Fibroblast of skin of left quadriceps (primary cell): ENCODE measurements at regions not wholly inside any gene's neighbourhood (a gene's known extent, or its start where the extent isn't known, plus 50 kb on each side); places are given as distances from the start of the nearest gene placed in this dataset.
"Not testable (repeated sequence)": the region's sequence is repeated elsewhere in the genome, so short reads cannot be mapped to it uniquely, and the experiment has no call there.

ENCODE experiments used
- DNase-seq, 2 experiments: peaks; one replicate each; pipeline ENCODE4 v3.0.0-alpha.2; 2013; ENCODE audit warnings: low read depth in 2 of 2

DNA sequence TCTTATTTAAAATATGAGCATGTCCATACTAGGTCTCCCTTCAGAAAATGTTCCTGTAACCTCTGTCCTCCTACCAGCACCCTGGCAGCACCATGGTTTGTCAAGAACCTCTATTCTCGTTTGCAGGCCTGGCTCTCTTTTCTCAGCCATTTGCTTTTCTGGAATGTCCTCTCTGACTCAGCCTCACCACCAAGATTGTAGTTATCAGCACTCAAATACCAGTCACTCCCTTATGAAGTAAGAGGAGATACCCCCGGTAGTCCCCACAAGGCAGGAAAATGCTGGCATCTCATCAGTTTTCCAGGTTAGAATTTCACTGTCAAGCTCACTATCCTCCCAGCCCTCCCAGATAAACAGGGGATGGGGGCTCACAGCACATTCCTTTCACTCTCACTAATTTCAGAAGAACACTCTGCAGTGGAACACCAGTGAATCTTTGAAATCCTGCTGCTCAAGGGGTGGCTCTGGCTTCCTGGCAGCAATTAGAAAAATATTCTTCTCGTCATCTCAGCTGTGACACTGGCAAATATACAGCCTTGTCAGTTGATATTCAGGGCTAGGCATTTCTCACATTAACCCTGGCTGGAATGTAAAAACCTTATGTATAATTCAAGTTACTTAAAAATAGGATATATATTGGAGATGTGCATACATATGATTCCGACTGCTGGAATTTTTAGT is 129.2 kb downstream of the TBX18 start:
- no peak for DNase-seq

DNA sequence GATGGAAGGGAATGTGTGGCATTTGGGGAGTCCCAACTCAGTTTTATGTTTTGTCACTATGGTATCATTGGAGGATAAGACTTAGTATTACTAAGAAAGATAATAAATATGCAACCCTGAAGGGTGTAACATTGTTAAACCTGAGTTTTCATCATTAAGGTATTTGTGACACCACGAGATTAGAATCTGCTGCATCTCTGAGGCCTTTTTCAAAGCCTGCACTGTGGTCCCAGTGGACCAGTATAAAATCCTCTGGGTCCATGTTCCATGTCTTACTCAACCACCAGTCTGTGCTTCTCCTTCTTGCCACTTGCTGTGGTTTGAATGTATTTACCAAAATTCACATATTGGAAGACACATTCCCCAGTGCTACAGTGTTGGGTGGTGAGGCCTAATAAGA is 130.6 kb downstream of the TBX18 start:
- DNase-seq: no peak

DNA sequence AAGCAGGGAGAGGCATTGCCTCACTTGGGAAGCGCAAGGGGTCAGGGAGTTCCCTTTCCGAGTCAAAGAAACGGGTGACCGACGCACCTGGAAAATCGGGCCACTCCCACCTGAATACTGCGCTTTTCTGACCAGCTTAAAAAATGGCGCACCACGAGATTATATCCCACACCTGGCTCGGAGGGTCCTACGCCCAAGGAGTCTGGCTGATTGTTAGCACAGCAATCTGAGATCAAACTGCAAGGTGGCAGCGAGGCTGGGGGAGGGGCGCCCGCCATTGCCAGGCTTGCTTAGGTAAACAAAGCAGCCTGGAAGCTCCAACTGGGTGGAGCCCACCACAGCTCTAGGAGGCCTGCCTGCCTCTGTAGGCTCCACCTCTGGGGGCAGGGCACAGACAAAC is 137.9 kb downstream of the TBX18 start:
- not testable (repeated sequence) for DNase-seq

DNA sequence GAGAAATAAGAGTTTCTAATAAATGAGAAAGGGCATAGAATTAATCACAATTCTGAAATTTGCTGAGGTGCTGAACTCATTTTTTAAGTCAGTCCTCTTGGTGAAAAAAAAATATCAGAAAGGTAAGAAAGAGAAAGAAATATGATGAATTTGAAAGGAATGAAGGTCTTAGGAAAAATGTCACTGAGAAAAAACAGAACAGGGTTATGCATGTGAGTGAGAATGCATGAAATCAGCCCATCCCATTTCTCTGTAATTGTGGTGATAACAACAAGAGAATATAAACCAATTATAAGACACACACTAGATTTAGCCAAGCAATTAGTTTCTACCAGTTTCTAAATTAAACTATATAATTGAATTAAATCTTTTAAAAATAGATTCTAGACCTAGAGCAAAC is 138.9 kb downstream of the TBX18 start:
- DNase-seq: no peak

DNA sequence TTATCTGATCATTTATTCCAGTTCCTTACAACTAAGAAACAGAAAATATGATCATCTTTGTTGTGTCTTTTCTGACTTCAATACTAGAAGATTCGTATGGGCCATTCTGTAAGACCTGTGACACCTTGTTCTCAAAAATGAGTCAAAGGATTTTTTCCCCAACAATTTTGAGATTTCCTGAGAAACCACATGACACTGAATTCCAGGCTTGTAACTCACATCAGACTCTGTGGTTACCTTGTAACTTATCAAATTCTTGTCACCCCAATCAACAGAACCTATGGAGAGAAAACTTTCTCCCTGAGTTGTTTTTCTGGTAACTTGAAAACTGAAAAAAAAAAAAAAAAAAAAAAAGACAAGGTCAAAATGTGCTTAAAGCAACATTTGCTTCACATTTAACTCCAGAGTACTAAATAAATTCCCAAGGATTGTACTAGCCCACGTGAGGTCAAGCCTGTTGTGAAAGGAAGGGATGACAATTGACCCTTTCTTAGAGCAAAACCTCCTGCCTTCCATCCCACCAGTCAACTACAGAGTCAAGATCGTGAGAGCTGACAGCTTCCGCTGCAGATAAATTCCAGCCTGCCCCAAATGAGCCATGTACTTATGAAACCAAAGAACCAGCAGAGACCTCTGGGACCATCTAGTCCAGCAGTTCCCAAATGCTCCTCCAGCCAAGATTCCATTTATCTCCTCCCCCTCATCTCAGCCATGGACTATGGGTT is 140.3 kb downstream of the TBX18 start:
- DNase-seq: peak; percentile 79 to 82

DNA sequence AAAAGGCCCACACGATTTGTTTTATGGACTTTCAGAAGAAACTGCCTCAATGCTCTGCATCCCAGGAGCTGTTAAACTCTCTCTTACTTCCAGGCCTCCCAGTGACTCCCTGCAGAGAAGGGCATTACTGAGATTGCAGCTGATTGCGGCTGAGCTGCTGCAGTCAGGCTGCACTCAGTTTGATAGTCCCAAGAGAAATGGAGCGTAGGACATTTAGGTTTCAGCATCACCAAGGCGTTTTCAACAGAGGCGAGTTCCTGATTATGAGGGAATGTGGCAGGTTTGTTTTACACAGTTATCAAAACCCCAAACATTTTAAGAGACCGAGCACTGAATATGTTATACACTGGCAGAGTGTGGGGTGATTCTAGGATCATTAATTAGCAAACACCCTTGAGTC is 145.6 kb downstream of the TBX18 start:
- DNase-seq: no peak

DNA sequence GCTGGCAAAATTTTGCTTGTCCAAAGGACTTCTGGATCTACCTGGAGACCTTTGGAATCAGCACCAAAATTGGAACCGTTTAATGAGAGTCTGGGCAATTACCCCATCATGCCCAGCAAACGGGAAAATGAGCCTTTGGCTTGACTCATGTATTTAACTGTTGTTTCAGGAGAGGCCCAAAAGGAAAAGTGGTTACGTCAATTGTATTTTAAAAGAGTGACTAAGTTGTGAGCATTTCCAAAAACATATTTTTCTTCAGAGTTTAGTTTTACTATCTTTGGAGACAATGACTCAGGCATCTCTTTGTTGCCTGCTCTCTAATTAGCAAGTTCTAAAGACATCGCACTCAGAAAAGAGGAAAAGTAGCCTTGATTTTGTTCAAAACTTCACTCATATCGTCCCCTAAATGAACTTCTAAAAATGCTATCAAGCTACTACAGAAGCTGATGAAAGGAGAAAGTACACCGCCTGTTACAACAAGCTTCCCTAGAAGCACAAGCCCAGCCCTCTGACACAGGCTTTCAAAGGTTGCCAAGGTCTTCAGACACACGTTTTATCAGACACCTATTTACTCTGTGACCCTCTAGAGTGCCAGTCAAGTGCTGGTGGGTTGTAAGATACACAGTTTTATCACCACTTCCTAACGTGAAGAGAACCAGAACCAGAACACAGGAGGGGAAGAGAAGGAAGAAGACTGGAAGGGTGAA is 146.2 kb downstream of the TBX18 start:
- DNase-seq: peak; percentile 83 to 84

DNA sequence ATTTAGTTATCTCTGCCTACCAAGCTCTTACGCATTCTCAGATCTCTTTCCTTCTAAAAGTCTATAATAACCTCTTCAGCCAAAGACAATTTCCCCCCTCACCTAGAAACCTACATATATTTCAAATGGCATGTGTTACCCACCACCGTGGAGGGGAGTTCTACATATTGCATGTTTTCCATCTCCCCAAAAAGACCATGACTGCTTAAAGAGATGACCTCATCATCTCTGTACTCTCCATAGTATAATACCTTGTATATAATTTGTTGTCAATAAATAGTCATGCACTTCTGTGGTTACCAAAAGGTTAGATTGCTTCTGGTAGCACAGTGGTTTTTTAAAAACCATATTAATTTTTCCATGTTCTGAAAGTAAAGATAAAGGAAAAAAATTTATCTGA is 148.4 kb downstream of the TBX18 start:
- no peak for DNase-seq

DNA sequence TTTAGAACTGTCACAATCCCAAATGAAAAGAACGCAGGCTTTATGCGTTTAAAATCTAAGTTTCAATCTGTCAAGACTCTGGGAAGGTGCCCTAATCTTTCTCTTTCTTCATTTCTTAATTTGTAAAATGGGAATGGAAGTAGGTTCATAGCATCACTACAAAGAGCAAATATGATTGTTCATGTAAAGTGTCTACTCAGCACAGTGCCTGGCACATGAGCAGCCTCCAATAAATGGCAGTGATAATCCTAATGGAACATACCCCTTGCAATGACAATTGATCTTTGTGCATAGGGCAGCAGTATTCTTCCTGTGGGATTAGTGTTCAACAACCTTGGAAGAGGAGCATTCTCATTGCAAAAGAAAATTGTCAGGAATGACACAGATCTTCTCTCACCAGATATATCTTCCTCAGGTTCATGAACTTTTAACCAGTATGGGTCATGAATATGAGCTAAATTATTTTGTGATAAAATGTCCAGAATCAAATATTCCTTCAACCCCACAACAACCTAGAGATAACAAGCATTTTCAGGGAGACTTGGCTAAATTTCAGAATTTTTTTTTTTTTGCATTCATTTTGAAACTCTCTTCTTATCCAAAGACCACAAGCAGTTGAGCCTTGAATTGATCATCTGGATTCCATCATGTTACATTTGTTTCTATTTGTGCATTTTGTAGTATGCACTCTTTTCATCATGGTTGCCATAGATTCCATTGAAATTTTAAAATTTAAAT is 149.1 kb downstream of the TBX18 start:
- no peak for DNase-seq

DNA sequence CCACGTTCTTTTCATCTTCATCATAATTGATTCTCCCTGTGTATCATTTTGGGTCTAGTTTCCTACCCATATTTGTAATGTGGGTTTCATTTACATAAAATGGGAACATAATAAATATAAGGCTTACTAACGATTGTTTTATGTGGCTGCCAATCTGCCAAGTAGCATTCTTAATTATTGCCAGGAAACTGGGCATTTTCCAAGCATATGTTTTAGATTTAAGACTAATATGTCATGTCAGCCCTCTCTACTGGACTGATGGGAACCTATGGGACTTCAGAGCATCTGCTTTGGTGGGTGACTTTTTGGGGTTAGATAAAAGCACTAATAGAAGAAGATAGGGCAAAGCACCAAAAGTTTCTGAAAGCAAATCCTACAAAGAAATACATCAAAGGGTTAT is 157.5 kb downstream of the TBX18 start:
- DNase-seq: peak; percentile 44 to 51

DNA sequence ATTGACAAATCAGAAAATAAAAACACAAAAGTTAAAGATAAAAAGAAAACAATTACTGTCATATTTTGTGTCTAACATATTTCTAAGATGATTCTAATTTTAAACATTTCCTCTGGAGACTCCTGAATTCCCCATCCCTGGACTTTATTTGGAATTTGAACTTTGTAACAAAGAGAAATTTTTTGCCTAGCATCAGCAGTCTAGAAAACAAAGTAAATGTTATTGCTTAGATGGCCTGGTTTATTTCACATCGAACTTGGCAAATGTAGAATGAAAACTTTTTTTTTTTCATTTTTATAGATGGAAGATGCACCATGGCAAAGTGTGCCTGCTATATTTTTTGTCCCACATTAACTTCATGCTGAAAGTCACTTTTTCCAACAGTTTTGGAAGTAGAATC is 159.1 kb downstream of the TBX18 start:
- DNase-seq: no peak

DNA sequence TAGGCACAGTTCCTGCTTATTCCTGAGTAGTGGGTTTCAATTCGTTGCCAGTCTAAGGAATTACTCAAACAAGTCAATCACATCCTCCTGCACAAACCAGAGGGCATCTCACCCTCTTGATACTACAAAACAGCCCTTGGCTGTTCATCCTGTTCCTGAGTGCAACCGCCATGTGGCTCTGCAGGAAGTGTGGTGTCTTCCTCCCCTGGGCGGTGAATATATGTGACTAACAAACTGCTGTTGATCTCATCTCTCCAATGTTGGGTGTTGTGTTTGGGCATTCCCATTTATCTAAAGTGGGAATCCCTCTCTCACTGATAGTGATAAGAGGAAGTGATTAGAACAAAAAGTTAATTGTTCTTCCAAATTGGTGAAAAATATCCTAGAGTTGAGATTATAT is 163.0 kb downstream of the TBX18 start:
- no peak for DNase-seq

DNA sequence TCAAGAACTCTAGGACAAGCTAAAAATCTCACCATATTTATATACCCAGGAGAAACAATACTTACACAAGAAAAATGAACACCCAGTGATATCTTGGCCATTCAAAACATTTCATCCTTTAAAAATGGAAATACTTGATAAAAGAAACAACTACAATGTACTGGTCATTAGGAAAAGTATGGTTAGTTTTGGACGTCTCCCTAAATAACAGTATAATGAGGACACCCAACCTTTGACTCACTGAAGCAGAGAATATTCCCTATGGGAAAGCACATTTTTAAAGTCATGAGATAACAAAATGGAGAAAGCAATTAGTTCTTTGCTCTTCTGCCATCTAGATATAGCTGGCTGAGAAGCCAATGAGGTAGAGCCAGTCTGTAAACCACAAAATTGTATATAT is 164.4 kb downstream of the TBX18 start:
- no peak for DNase-seq

DNA sequence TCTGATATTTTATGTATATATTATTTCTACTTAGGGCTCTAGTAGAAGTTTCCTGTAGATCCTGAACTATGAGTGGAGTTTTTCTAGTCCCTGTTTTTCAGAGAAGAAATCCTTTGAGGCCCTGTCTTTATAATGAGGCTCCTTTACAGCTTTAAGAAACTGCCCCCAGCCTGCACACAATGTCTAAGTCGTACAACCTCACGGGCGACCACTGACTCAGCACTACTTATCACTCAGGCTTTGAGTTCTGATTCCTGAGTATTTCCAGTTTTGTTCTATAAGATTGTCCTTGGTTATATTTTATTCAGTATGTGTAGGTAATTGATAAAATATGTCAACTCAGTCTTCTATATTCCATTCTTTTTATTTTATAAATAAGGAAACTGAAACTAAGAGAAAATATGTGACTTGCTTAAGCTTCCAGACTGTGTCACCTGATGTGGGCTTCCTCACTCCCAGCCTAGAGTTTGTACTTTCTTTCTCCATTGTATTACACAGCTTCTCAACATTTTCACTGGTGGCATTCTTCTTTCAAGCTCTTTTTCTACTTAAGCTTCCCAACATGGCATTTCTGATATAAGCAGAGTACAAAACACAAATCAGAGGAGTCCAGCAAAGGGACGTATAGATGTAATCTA is 167.0 kb downstream of the TBX18 start:
- DNase-seq: no peak

DNA sequence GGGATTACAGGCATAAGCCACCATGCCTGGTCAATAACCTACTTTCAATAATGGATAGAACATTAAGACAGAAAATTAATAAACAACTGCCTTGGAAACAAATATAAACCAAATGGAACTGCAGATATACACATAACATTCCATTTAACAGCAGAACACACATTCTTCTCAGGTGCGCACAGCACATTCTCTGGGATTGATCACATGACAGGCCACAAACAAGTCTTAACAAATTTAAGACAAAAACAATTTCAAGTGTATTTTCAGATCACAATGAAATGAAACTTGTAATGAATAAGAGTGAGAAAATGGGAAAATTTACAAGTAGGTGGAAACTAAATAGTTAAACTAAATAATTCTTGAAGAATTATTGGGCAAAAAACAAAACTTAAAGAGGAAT is 167.9 kb downstream of the TBX18 start:
- no peak for DNase-seq

DNA sequence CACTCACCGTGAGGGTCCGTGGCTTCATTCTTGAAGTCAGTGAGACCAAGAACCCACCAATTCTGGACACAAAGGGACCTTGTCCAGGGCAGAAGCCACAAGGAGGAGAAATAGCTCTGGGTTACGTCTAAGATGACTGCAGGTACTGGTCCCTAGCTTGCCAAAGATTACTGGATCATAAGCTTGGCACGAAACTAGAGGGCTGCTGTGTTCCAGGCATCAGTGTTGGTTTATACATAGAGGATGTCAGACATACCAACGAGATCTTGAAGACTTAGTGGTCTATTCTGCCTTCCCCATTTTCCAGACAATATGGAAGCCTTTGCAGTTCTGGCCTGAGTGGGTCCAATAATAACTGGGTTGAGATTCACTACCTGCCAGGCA is 175.7 kb downstream of the TBX18 start:
- DNase-seq: no peak

DNA sequence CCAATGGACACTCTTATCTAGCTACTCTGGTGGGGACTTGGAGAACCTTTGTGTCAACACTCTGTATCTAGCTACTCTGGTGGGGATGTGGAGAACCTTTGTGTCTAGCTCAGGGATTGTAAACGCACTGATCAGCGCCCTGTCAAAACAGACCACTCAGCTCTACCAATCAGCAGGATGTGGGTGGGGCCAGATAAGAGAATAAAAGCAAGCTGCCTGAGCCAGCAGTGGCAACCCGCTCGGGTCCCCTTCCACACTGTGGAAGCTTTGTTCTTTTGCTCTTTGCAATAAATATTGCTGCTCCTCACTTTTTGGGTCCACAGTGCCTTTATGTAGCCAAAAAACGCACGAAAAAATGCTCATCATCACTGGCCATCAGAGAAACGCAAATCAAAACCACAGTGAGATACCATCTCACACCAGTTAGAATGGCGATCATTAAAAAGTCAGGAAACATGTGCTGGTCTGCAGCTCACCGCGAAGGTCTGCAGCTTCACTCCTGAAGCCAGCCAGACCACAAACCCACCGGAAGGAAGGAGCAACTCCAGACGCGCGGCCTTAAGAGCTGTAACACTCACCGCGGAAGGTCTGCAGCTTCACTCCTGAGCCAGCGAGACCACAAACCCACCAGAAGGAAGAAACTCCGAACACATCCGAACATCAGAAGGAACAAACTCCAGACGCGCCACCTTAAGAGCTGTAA is 176.3 kb downstream of the TBX18 start:
- not testable (repeated sequence) for DNase-seq

DNA sequence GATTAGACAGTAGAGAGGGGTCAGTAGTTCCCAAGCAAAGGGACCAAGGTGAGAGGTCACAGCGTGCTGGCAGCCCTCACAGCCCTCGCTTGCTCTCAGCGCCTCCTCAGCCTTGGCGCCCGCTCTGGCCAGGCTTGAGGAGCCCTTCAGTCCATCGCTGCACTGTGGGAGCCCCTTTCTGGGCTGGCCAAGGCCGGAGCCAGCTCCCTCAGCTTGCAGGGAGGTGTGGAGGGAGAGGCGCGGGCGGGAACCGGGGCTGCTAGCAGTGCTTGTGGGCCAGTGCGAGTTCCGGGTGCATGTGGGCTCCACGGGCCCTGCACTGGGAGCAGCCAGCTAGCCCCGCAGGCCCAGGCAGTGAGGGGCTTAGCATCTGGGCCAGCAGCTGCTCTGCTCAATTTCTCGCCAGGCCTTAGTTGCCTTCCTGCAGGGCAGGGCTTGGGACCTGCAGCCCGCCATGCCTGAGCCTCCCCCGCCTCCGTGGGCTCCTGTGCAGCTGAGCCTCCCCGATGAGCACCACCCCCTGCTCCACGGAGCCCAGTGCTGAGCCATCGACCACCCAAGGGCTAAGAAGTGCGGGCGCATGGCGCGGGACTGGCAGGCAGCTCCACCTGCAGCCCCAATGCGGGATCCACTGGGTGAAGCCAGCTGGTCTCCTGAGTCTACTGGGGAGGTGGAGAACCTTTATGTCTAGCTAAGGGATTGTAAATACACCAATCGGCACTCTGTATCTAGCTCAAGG is 177.0 kb downstream of the TBX18 start:
- DNase-seq: not testable (repeated sequence)

DNA sequence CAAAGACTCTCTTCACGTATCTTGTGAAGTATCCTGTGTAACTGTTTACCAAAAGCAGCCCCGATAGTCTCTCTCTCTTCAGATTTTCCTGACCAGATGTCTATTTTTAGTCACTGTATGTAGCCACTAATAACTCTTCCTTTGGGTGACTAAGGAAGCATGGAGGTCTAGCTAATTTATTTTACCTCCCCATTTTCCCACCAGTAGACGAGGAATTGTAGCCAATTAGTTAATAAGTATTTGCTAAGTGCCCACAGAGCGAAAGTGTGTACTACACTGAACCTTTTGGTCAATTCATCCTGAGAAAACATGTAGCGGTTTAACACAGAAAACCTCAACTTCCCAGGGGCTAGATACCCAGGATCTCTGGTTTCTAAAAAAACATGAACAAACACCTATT is 180.6 kb downstream of the TBX18 start:
- DNase-seq: no peak

DNA sequence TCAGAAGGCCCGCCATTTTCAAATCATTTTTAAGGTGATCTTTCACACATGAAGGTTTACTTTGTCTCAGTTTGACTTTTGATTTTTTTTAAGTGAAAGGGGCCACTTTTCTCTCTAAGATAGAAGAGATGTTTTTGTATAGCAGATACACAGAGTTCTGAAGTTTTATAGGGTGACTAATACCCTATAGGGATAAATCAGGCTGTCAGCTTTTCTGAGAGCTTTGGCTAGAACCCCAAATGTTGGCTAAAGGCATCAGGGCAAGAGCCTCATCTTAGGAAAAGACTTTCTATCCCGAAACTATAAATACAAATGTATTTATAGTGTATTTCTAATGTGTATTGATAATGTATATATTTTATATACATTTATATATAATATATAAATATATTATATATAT is 181.4 kb downstream of the TBX18 start:
- DNase-seq: no peak
